H1 (cell line): ENCODE measurements at regions not wholly inside any gene's neighbourhood (a gene's known extent, or its start where the extent isn't known, plus 50 kb on each side); places are given as distances from the start of the nearest gene placed in this dataset.

Source experiments
- CTCF ChIA-PET: fragments of 300-600 bp; sonication (Branson Sonifier 250); formaldehyde crosslinking; loops from one replicate; lab custom pipeline; 2021; ENCODE audit not compliant: partially characterized antibody; lab: Charles Lee
- POLR2A ChIA-PET: fragments of 300-600 bp; sonication (Branson Sonifier 250); formaldehyde crosslinking; loops from one replicate; lab custom pipeline; 2021; ENCODE audit warnings: inconsistent platforms; ENCODE audit not compliant: partially characterized antibody; lab: Charles Lee
- DNase-seq, 2 experiments: peaks; one replicate each; pipeline versions ENCODE4 v3.0.0 to v3.0.0-alpha.2; 2010 to 2022; ENCODE audit warnings: low spot score in 2 of 2, low read depth in 1 of 2, mixed read lengths in 1 of 2
- FAIRE-seq: peaks from 2 replicates; lab custom pipeline; 2011; peaks lifted over from hg19 to GRCh38; lab: Jason Lieb, UNC
- H2AFZ ChIP-seq: 2 replicates; pipeline ENCODE4 v1.8.1; 2012; ENCODE audit warnings: low read length, inconsistent platforms
- H2AK5ac ChIP-seq: 2 replicates; pipeline ENCODE4 v1.6.1; 2013; ENCODE audit warnings: low read depth, low read length
- H2BK120ac ChIP-seq: replicated peaks from 2 replicates; pipeline ENCODE3; 2013; ENCODE audit warnings: low read depth, low read length, inconsistent platforms
- H2BK12ac ChIP-seq: 2 replicates; pipeline ENCODE4 v1.6.1; 2013; ENCODE audit warnings: low read depth, low read length
- H2BK15ac ChIP-seq: 2 replicates; pipeline ENCODE4 v1.6.1; 2013; ENCODE audit warnings: low read length
- H2BK20ac ChIP-seq: 2 replicates; pipeline ENCODE4 v1.6.1; 2013; ENCODE audit warnings: low read length
- H2BK5ac ChIP-seq: 2 replicates; pipeline ENCODE4 v1.6.1; 2013; ENCODE audit warnings: low read depth, low read length
- H3K14ac ChIP-seq: 2 replicates; pipeline ENCODE4 v1.6.1; 2013; ENCODE audit warnings: inconsistent platforms; ENCODE audit not compliant: insufficient read length
- H3K18ac ChIP-seq: 2 replicates; pipeline ENCODE4 v1.6.1; 2013; ENCODE audit warnings: low read length; ENCODE audit errors: extremely low read depth
- H3K23ac ChIP-seq: 2 replicates; pipeline ENCODE4 v1.6.1; 2013; ENCODE audit warnings: inconsistent platforms; ENCODE audit not compliant: insufficient read length
- H3K23me2 ChIP-seq: 2 replicates; pipeline ENCODE4 v1.6.1; 2013; ENCODE audit warnings: low read depth, low read length
- H3K27ac ChIP-seq: 2 replicates; pipeline ENCODE4 v1.6.1; 2011; ENCODE audit warnings: low read depth, low read length, inconsistent platforms
- H3K27me3 ChIP-seq, 4 experiments: replicated peaks in 1 of 4; 1 replicate in 1 of 4; 2 replicates in 3 of 4; pipeline versions ENCODE4 v1.6.1 to v1.8.1; 2011 to 2013; ENCODE audit warnings: low read length in 3 of 4, mild to moderate bottlenecking in 3 of 4, inconsistent platforms in 2 of 4, mixed read lengths in 2 of 4, moderate library complexity in 1 of 4; ENCODE audit not compliant: control insufficient read depth in 3 of 4, insufficient read depth in 3 of 4; ENCODE audit errors: extremely low read depth in 1 of 4
- H3K36me3 ChIP-seq, 4 experiments: 2 replicates each; pipeline versions ENCODE4 v1.6.1 to v1.8.1; 2011 to 2013; ENCODE audit warnings: mild to moderate bottlenecking in 4 of 4, low read length in 3 of 4, moderate library complexity in 2 of 4, control low read depth in 1 of 4, inconsistent platforms in 1 of 4; ENCODE audit not compliant: insufficient read depth in 4 of 4, control insufficient read depth in 2 of 4
- H3K4ac ChIP-seq: replicated peaks from 2 replicates; pipeline ENCODE3; 2013; ENCODE audit warnings: low read length, low read depth, mixed read lengths, inconsistent platforms; ENCODE audit not compliant: insufficient read length
- H3K4me1 ChIP-seq, 4 experiments: replicated peaks in 1 of 4; 1 replicate in 1 of 4; 2 replicates in 3 of 4; pipeline versions ENCODE4 v1.6.1 to v1.8.1; 2011 to 2013; ENCODE audit warnings: low read length in 3 of 4, inconsistent platforms in 2 of 4, mixed read lengths in 1 of 4; ENCODE audit not compliant: insufficient read depth in 4 of 4, control insufficient read depth in 3 of 4
- H3K4me2 ChIP-seq, 2 experiments: 2 replicates each; pipeline versions ENCODE4 v1.6.1 to v1.8.1; 2011 to 2013; ENCODE audit warnings: low read depth in 2 of 2, low read length in 2 of 2, control low read depth in 1 of 2, inconsistent platforms in 1 of 2, mild to moderate bottlenecking in 1 of 2; ENCODE audit not compliant: insufficient read depth in 1 of 2
- H3K4me3 ChIP-seq, 4 experiments: fragments of 200-600, 300-600 bp in 1 of 4; sonication (generic), shearing (Covaris generic), sonication (Bioruptor Twin) in 1 of 4; 2 replicates each; pipeline versions ENCODE4 v1.5.1 to v1.8.1; 2011 to 2016; ENCODE audit warnings: low read length in 4 of 4, low read depth in 3 of 4, control low read depth in 2 of 4, inconsistent platforms in 2 of 4, mild to moderate bottlenecking in 2 of 4, mixed read lengths in 1 of 4, moderate library complexity in 1 of 4; ENCODE audit not compliant: insufficient read depth in 2 of 4; ENCODE audit errors: extremely low read depth in 1 of 4
- H3K56ac ChIP-seq: replicated peaks from 2 replicates; pipeline ENCODE3; 2013; ENCODE audit warnings: low read depth, mild to moderate bottlenecking, mixed read lengths, low read length, inconsistent platforms; ENCODE audit not compliant: insufficient read length
- H3K79me1 ChIP-seq: 2 replicates; pipeline ENCODE4 v1.6.1; 2013; ENCODE audit warnings: low read depth, low read length, control low read depth
- H3K79me2 ChIP-seq, 2 experiments: 2 replicates each; pipeline versions ENCODE4 v1.6.1 to v1.8.1; 2012 to 2013; ENCODE audit warnings: low read length in 2 of 2, mild to moderate bottlenecking in 2 of 2, inconsistent platforms in 1 of 2; ENCODE audit not compliant: insufficient read depth in 2 of 2, control insufficient read depth in 1 of 2
- H3K9ac ChIP-seq, 4 experiments: replicated peaks in 1 of 4; 1 replicate in 1 of 4; 2 replicates in 3 of 4; pipeline versions ENCODE4 v1.6.1 to v1.8.1; 2011 to 2013; ENCODE audit warnings: low read depth in 3 of 4, low read length in 3 of 4, control low read depth in 2 of 4, mild to moderate bottlenecking in 2 of 4, moderate library complexity in 2 of 4, inconsistent platforms in 1 of 4; ENCODE audit errors: extremely low read depth in 1 of 4
- H3K9me3 ChIP-seq, 2 experiments: 2 replicates each; pipeline versions ENCODE4 v1.6.1 to v1.8.1; 2012 to 2013; ENCODE audit warnings: mild to moderate bottlenecking in 2 of 2, moderate library complexity in 2 of 2, control low read depth in 1 of 2, inconsistent platforms in 1 of 2, low read depth in 1 of 2, low read length in 1 of 2, mixed read lengths in 1 of 2; ENCODE audit not compliant: insufficient read depth in 2 of 2
- H4K20me1 ChIP-seq, 2 experiments: replicated peaks in 1 of 2; 2 replicates each; pipeline versions ENCODE3 to v1.8.1; 2011 to 2013; ENCODE audit warnings: inconsistent platforms in 2 of 2, low read length in 2 of 2, mild to moderate bottlenecking in 1 of 2; ENCODE audit not compliant: insufficient read depth in 2 of 2, control insufficient read depth in 1 of 2
- H4K5ac ChIP-seq: 2 replicates; pipeline ENCODE4 v1.6.1; 2013; ENCODE audit warnings: low read length, low read depth, mixed read lengths, inconsistent platforms; ENCODE audit not compliant: insufficient read length
- H4K8ac ChIP-seq: 2 replicates; pipeline ENCODE4 v1.8.0; 2013; ENCODE audit warnings: mild to moderate bottlenecking, moderate library complexity, low read length, inconsistent platforms; ENCODE audit not compliant: insufficient read depth; ENCODE audit errors: extremely low read depth
- H4K91ac ChIP-seq: replicated peaks from 2 replicates; pipeline ENCODE3; 2013; ENCODE audit warnings: low read length, mixed read lengths, inconsistent platforms; ENCODE audit not compliant: insufficient read length
- ATF3 ChIP-seq: IDR thresholded peaks from 2 replicates; pipeline ENCODE4 v1.6.1; 2011; ENCODE audit warnings: low read depth, mild to moderate bottlenecking, low read length; ENCODE audit not compliant: insufficient read depth
- CTCF ChIP-seq, 3 experiments: IDR thresholded peaks; 1 replicate in 2 of 3; 2 replicates in 1 of 3; pipeline versions ENCODE4 v1.5.1 to v1.6.1; 2011; ENCODE audit warnings: low read length in 3 of 3, mild to moderate bottlenecking in 3 of 3, inconsistent platforms in 2 of 3, low read depth in 1 of 3, moderate library complexity in 1 of 3; ENCODE audit not compliant: insufficient read depth in 1 of 3; ENCODE audit errors: control extremely low read depth in 1 of 3
- HDAC2 ChIP-seq, 2 experiments: fragments of 300-600 bp in 1 of 2; sonication (generic) in 1 of 2; IDR thresholded peaks; 2 replicates each; pipeline ENCODE4 v1.6.1; 2011 to 2012; ENCODE audit warnings: low read depth in 2 of 2, low read length in 2 of 2, mild to moderate bottlenecking in 2 of 2, moderate library complexity in 2 of 2, borderline replicate concordance in 1 of 2, inconsistent platforms in 1 of 2
- POLR2A ChIP-seq, 2 experiments: IDR thresholded peaks; 1 replicate in 1 of 2; 2 replicates in 1 of 2; pipeline ENCODE4 v1.6.1; 2011; ENCODE audit warnings: low read depth in 2 of 2, low read length in 2 of 2, mild to moderate bottlenecking in 2 of 2; ENCODE audit errors: control extremely low read depth in 1 of 2
- RAD21 ChIP-seq, 2 experiments: IDR thresholded peaks in 1 of 2; conservative IDR thresholded peaks in 1 of 2; 2 replicates each; pipeline ENCODE4 v1.6.1; 2011; ENCODE audit warnings: low read depth in 2 of 2, low read length in 2 of 2, improper control_type of control experiment in 1 of 2, inconsistent platforms in 1 of 2, mild to moderate bottlenecking in 1 of 2, moderate library complexity in 1 of 2
- WGBS, 2 experiments: shearing (Covaris generic) in 1 of 2; methylation state at CpG; one replicate each; pipeline versions ENCODE4 v1.1.6 to v1.1.7; 2013 to 2015; ENCODE audit warnings: low lambda C conversion rate in 2 of 2, mixed read lengths in 2 of 2, inconsistent platforms in 1 of 2, low coverage in 1 of 2, missing lambda C conversion rate in 1 of 2; ENCODE audit not compliant: insufficient replicate concordance in 2 of 2, insufficient coverage in 1 of 2, insufficient read length in 1 of 2; ENCODE audit errors: extremely low coverage in 1 of 2, missing lambda C conversion rate in 1 of 2; 5-methylcytosine and 5-hydroxymethylcytosine counted together

- Histone ChIP-seq H4K91ac (no peak overlapping the region), H3K18ac (no peak overlapping the region), H3K23ac (no peak overlapping the region), H3K9ac (no peak overlapping the region), H3K56ac (no peak overlapping the region), H3K4me1 (no peaks in the 10 kb centered on the region), H2BK12ac (no peak overlapping the region), H4K20me1 (no peaks in the 10 kb centered on the region), H3K79me2 (no peaks in the 10 kb centered on the region), H3K23me2 (no peaks in the 10 kb centered on the region), H3K9me3 (0 out of 4 replicates have a peak, but pooled peaks cover 0 to 6% of the 10 kb centered on the region in 2 experiments), H2BK15ac (no peak overlapping the region), H2BK5ac (no peak overlapping the region), H3K14ac (no peak overlapping the region), H3K36me3 (no peaks in the 10 kb centered on the region), H2BK20ac (no peak overlapping the region), H4K5ac (no peak overlapping the region), H4K8ac (no peak overlapping the region), H3K4me2 (no peak overlapping the region), H3K79me1 (no peaks in the 10 kb centered on the region), H3K4ac (no peak overlapping the region), H3K27me3 (no peaks in the 10 kb centered on the region), H3K27ac (no peak overlapping the region), H2BK120ac (no peak overlapping the region), H3K4me3 (no peak overlapping the region), H2AFZ (no peak overlapping the region), H2AK5ac (no peak overlapping the region)
- CTCF ChIA-PET = no interaction called here
- no peak for FAIRE-seq
- TF ChIP-seq POLR2A (IDR thresholded peaks at IDR 0.05; ENCODE audit: control extremely low read depth in 1 of 2, low read depth in 2 of 2, low read length in 2 of 2) (no peak), HDAC2 (IDR thresholded peaks at IDR 0.05; ENCODE audit: borderline replicate concordance in 1 of 2, low read depth in 2 of 2, low read length in 2 of 2) (no peak), RAD21 (IDR thresholded peaks at IDR 0.05 in 1 of 2, conservative IDR thresholded peaks at IDR 0.05 in 1 of 2; ENCODE audit: low read depth in 2 of 2, low read length in 2 of 2) (peak; percentile 13 to 24; a peak in 2 of 4 replicates), CTCF (IDR thresholded peaks at IDR 0.05; ENCODE audit: control extremely low read depth in 1 of 3, insufficient read depth in 1 of 3, low read depth in 1 of 3, low read length in 3 of 3) (peak in 1 of 3 experiments; percentile 16; a peak in 1 of 4 replicates), ATF3 (no peak)
- POLR2A ChIA-PET = no interaction called here
- WGBS, 2 experiments = 75% methylated on average over 4 of the region's 4 CpGs; no CpG with 5 or more reads in 1 of the 2 experiments
- DNase-seq = no peak
Measured at GRCh38 chrX:6644411-6644810, 109.5 kb upstream of the VCX3A start.
